GM08714 (cell line): ENCODE measurements at regions not wholly inside any gene's neighbourhood (a gene's known extent, or its start where the extent isn't known, plus 50 kb on each side); places are given as distances from the start of the nearest gene placed in this dataset.
"Not testable (repeated sequence)": the region's sequence is repeated elsewhere in the genome, so short reads cannot be mapped to it uniquely, and the experiment has no call there.

Experiments used
- H3K4me3 ChIP-seq: fragments of 200-500 bp; sonication (Bioruptor generic); 2 replicates; pipeline ENCODE4 v1.5.1; 2014; ENCODE audit warnings: mild to moderate bottlenecking, low read length, inconsistent platforms
- ZNF274 ChIP-seq: IDR thresholded peaks from 2 replicates; pipeline ENCODE4 v1.6.1; 2012; ENCODE audit warnings: mild to moderate bottlenecking, low read depth, low read length

DNA sequence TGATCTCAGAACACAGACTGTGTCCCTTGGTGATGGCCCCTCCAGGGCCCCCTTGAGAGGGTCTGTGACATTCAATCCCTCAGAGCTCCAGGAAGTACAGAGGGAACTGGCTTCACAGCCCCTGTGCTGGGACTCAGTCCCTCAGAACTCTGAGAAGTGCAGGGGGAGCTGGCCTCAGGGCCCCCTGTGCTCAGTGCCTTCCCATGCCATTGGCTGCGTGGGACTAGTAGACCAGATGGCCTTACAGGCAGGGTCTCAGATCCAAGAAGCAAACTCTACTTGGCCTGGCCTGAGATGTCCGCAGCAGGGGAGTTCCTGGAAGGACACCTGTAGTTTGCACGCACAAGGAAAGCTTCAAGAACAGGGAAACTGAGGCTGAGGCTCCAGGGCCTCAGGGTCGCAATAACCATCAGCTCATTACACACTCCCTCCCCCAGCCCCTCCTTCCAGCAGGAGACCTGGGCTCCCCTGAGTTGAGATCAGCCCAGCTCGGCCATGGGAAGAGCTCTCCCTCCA is 138.4 kb downstream of the BRD1 start:
- no peak overlapping the region for H3K4me3 ChIP-seq
- TF ChIP-seq ZNF274, result no peak

DNA sequence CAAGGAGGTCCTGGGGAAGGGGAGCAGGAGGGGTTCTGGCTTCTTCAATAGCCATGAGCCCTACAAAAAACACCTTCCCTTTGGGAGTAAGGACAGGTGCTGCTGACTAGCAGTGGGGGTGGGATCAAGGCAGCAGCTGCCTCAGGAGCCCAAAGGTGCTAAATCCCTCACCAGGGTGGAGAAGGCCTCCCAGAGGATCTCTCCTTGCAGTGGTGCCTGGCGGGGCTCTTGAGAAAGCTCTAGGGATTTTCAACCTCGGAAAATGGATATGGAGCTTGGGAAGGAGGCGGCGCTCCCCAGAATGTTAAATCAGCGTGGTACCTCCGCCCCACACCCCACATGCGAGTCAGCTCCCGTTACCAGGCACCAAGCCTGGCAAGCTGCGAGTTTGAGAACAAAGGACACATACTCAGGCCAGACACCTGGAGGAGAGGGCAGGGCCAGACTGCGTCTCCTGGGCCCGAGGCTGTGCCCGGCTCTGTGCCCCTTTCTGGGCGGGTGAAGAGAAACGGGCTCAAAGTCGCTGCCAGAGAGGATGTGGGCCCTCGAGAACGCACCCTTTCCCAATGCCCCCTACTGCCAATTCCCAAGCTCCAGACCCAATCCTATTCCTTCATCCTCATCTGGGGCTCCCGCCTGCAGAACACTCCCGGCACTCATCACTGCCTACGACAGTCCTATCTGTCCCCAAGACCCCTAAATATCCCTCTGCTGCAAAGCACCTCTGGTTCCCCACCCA is 139.0 kb downstream of the BRD1 start:
- no peak for TF ChIP-seq ZNF274
- no peak overlapping the region for H3K4me3 ChIP-seq

DNA sequence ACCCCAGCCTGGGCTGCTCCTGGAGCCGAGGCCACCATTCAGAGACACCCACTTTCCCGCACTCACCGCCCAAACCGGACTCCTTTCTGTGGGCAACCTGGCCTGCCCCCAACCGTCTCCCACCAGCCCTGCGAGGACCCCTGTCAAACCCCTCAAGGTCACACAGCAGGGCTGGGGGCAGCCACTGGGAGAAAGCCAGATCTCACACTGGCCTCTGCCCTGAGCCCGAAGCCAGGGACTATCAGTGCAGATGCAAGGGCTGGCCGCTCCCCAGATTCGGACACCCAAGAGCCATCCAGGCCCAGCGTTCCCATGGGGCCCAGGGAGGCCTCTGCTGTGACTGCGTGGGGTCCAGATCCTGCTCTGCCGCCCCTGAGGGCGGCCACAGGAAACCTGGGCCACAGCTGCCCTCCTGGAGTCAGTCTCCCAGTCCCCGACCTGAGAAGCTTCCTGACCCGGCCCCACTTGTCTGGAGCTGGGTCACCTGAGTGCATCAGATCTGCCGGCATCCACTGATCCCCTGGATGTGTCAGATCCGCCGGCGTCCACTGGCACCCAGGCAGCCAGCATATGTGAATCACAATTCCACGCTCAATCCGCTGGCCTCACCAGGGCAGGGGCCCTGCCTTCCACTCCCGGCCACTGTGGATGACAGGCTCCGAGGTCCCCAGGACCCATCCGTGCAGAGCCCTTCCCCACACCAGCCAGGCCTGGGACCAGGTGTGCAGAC is 139.7 kb downstream of the BRD1 start:
- H3K4me3 ChIP-seq, result no peak overlapping the region
- no peak for TF ChIP-seq ZNF274

DNA sequence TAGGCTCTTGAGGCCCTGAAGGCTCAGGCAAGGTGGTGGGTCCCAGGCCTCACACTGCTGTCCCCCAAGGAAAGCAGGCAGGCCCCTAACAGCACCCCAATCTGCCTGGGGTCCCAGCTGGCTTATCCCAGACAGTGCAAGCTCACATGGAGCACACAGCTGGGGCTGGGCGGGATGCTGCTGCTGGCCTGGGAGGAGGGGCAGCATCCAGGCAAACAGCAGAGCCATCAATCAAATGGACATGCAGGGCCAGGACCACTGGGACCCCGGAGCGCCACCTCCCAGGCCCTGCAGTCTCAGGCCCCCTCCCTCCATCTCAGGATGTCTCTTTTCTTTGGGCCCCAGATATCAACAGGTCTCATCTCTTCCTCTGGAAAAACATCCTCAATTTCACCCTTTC is 140.3 kb downstream of the BRD1 start:
- TF ChIP-seq ZNF274, result no peak
- no peak overlapping the region for H3K4me3 ChIP-seq

DNA sequence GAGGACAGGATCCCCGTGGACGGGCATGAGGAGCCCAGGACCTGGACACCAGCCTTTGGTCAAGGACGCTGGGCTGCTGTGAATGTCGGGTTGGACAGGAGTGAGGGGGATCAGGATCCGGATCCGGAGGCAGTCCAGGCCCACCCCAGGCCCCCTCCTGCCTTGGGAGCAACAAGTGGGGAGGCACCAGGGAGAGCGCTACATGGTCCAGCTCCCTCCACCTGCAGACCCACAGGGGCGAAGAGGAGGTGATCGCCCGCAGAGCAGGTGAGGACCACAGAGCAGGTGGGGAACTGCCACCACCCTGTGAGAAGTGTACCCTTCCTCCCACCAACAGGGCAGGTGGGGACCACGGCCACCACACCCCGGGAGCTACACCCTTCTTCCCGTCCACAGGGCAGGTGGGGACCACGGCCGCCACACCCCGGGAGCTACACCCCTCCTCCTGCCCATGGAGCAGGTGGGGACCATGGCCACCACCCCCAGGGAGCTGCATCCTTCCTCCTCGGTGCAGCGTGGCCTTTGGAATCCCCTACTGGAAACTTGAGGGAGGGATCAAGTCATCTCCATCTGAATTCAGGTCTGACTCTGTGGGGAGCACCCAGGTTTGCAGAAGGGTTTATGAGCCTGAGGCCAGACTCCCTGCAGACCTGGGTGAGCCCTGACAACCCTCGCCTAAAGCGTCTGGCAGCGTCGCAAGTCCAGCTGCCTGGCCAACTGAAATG is 141.0 kb downstream of the BRD1 start:
- no peak for TF ChIP-seq ZNF274

DNA sequence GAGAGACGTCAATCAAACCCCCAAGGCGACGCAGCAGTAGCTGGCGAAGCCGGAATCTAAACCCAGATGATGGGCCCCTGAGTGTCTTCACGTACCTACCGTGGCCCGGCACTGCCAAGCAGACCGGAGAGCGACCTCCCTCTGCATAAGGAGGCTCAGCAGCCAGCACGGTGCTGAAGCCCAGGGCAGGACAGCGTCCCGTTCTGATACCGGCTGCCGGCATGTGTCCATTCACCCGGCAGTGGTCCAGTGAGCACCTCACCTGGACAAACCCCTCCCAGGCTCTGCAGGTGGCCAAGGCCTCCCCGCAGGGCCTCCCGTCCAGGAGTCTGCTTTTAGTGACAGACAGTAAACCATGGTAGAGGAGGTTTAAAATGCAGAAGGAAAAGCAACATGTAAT is 142.0 kb downstream of the BRD1 start:
- no peak overlapping the region for H3K4me3 ChIP-seq
- TF ChIP-seq ZNF274, result no peak

More for the DNA sequence above, 141.0 kb downstream of the BRD1 start:
- H3K4me3 ChIP-seq, result no peak overlapping the region

DNA sequence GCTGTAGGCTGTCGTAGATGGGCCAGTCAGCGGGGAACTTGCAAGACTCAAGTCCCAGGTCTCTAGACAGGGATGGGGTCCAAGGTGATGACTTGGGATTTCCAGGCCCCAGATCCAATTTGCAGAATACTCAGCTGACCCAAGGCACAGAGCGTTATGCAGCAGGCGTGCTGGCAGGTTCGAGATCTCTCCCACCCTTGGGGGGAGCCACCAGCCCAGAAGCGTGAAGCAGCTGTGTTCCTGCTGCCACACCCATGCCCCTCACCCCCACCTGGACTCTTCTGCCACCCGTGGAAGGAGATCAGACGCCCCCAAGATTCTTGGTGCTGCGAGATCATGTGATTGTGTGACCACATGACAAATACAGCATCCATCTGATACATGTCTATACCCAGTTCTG is 142.6 kb downstream of the BRD1 start:
- no peak overlapping the region for H3K4me3 ChIP-seq
- TF ChIP-seq ZNF274, result no peak

DNA sequence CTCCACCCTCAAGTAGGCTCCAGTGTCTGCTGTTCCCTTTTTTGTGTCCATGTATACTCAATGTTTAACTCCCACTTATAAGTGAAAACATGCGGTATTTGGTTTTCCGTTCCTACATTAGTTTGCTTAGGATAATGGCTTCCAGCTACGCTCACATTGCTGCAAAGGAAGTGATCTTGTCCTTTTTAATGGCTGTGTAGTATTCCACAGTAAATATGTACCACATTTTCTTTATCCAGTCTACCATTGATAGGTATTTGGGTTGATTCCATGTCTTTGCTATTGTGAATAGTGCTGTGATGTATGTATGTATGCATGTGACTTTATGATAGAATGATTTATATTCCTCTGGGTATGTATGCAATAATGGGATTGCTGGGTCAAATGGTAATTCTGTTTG is 144.6 kb downstream of the BRD1 start:
- no peak for TF ChIP-seq ZNF274
- no peak overlapping the region for H3K4me3 ChIP-seq

DNA sequence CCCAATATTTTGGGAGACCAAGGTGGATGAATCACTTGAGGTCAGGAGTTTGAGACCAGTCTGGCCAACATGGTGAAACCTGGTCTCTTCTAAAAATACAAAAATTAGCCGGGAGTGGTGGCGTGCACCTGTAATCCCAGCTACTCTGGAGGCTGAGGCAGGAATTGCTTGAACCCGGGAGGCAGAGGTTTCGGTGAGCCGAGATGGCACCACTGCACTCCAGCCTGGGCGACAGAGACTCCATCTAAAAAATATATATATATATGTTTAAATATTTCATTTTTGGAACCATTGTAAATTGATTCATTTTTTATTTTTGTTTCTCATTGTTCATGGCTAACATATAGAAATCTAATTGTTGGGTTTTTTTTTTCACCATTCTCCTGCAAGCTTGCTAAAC is 146.9 kb downstream of the BRD1 start:
- H3K4me3 ChIP-seq, result not testable (repeated sequence)

DNA sequence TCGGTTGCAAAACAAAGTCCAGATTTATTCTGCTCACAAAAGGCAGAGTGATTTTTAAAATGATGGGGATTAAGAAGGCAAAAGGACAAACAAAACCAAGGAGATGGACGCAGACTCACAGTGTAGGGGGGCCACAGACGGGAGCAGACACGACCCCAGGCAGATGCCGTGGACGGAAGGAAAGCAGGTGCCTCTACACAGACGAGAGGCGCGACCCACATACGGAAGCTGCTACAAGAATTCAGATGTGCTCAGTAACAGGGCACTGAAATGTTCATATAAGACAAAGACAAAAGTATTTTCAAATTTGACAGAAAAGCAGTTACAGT is 148.9 kb downstream of the BRD1 start:
- H3K4me3 ChIP-seq, result no peak overlapping the region
- no peak for TF ChIP-seq ZNF274

DNA sequence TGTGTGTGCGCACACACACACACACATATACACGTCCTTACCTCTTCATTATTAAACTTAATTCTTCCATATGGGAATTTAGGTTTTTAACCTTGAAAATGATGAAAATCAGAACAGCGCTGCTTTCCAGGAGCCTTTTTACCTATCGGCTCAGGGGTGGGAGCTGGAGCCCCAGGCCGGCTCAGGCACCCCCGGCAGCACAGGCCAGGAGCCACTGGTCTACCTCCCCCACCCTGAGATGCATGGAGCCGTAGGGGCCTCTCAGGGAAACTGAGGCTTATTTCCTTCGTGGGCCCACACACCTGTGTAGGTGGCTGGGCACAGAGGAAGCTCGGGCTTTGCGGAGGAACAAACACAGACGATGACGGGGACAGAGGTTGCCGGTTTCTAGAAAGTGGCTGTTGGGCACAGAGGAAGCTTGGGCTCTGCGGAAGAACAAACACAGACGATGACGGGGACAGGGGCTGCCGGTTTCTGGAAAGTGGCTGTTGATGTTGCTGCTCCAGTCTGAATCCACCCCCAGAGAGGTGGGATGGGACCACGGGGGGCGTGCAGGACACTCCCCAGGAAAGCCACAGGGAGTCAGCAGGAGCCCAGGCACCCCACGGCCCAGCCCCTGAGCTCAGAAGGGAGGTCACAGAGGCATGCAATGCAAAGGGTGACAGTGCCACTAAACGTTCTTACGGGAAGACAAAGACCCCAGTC is 149.4 kb downstream of the BRD1 start:
- no peak overlapping the region for H3K4me3 ChIP-seq
- TF ChIP-seq ZNF274, result no peak

DNA sequence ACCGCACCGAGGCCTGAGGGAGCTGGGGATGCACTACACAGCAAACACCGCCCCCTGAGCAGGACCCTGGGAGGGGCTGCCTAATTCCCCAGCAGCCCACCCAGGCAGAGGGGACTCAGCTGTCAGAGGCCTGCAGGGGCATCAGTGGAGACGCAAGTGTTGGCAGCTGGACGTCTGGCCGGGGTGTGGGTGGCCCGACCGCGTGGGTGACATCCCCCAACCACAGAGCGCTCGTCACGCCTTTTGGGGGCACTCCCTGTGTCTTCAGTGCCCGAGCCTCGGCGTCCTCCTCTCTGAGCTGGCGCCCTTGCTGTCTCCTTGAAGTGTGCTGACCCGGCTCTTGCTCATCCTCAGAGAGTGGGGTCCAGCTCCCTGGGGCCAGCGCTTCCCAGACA is 150.2 kb downstream of the BRD1 start:
- no peak overlapping the region for H3K4me3 ChIP-seq
- no peak for TF ChIP-seq ZNF274

DNA sequence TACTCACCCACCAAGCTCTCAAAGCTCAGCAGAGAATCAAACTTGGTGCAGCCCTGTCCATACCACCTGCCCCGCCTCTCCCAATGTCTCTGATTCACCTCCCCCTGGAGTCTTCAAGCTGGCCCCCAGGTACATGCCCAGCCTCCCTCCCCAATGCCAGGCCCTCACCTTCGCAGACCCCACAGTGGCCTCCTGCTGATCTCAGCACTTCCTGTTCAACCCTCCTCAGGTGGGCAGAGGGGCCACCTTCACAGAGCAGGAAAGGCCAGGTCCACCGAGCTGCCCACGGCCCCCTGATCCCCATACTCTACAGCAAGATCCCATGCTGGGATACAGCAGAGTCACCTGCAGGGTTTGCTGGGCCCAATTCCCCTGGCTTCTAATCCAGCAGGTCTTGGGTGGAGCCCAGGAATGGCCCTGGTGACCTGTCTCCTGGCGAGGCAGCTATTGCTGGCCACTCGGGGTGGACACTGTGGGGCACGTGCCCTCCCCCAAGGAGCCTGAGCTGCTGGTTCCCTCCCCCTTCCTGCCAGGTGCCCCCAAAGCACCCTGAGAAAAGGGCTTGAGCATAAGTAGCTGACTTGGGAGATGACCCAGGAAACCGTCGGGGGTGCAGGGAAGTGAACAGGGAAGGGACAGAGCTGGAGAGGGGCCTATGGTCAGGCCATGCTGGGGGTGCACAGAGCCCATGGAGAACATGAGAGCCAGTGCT is 150.7 kb downstream of the BRD1 start:
- TF ChIP-seq ZNF274, result no peak
- no peak overlapping the region for H3K4me3 ChIP-seq

DNA sequence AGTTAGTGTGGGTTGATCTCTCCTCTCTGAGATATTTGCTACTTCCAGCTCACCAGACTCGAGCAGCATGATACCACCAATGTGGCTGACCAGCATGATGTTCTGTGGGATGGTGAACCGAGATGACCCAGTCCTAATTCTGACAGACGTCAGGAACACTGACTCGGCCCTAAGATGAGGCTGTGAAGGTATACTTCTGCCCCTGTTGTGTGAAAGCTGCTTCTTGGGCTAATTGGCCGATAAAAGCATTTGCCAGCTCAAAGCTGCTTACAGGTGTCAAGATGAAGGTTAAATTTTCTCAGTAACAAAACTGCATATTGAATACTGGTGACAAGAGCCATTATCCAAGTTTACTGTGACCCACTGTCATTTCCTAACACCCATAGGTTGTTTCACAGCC is 151.4 kb downstream of the BRD1 start:
- no peak for TF ChIP-seq ZNF274

More for the DNA sequence above, 151.4 kb downstream of the BRD1 start:
- H3K4me3 ChIP-seq, result no peak overlapping the region
